Hematopoietic multipotent progenitor cell (in vitro differentiated cells): ENCODE measurements at regions not wholly inside any gene's neighbourhood (a gene's known extent, or its start where the extent isn't known, plus 50 kb on each side); places are given as distances from the start of the nearest gene placed in this dataset.
"Not testable (repeated sequence)": the region's sequence is repeated elsewhere in the genome, so short reads cannot be mapped to it uniquely, and the experiment has no call there.

Experiments used
- DNase-seq, 3 donors: peaks; one replicate each; pipeline ENCODE4 v3.0.0-alpha.2; 2011 to 2015; ENCODE audit warnings: low read depth in 2 of 3, low spot score in 2 of 3

DNA sequence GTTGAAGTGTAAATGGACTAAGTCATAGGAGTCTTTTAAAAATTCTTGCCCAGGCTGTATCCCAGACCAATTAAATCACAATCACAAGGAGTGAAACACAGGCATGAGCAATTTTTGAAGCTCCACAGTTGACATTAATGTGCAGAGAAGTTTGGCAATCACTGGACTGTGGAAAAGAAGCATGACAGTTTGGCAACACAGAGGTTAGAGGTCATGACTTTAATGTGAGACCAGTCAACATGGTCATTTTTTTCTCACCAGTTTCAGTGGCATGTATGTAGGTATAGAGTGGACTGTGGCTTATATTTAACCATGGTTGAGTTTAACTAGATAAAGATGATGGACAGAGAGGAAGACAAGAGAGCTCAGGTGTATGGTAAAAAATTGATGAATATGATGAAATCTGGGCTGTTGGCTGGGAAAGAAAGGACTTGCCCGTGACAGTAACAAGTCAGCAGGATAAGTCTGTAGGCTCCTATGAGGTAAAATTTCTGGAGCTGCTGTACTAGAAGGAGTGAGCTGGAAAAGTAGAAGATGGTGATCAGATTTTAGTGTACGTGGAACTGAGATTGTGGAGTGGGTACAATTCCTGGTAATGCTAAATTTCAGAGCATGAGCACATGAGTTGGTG, 432.2 kb upstream of the GHITM start:
- DNase-seq, result no peak

DNA sequence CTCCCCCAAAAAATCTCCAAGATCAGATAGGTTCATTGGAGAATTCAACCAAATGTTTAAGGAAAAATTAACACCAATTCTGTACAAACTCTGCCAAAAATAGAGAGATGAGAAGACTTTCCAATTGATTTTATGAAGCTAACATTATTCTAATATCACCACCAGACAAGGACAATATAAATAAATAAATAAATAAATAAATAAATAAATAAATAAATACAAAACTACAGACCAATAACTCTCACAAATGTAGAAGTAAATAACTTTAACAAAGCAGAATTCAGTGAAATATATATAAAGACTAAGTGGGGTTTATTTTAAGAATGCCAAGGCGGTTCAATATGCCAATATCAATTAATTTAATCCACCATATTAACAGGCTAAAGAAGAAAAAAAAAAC, 425.9 kb upstream of the GHITM start:
- no peak for DNase-seq

DNA sequence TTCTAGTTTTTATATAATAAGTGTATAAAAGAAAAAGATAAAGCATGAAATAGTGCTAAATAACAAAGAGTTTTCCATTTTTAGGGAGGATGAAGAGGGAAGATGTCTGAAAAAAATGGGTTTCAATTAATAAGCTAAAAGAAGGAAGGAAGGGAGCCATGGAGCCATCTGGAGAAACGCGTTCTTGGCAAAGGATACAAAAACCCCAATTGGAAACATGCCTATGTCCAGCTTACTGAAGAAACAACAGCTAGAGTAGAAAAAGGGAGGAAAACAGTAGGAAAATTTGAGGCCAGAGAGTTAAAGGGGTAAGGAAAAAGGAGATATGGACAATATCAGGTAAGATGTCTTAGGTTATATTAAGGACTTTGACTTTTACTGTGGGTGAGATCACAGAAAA, 416.2 kb upstream of the GHITM start:
- no peak for DNase-seq

DNA sequence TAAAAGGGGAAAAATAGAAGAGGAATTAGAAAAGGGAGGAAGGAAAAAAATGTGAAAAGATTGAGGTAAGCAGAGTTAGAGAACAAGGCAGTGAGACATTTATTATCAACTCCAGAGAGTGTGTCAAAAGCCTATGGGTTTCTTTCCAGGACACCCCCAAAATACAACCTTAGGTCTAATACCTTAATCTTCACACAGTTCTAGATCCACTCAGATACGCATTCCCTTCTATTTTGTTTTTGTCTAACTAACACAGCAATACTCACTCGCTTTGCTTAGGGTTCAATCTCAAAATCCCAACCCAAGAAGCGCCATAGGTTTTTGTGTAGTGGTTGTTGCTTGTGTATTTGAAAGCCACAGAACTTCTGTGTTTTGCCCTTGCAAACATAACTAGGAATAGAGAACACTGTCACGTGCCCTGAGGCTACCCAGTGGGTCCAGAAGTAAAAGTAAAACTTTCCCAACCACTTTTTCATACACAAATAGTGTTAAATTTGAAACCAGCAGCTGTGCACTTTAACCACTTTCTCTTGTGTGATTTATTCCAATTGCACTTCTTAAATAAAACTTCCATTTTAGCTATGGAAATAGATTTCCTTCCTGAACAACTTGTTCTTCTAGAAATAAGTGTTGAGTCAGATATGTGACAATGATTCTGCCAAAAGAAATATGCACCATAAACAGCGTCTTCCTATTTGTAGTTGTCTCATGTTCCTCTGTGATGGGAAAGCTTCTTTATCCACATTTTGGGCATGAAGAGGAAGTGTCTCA, 414.7 kb upstream of the GHITM start:
- no peak for DNase-seq

- no peak for DNase-seq
Observed at GRCh38 chr10:83725567-83725966, 413.7 kb upstream of the GHITM start.

GRCh38 chr10:83734278-83734677, 405.0 kb upstream of the GHITM start:
- no peak for DNase-seq

- DNase-seq, result no peak
Observed at GRCh38 chr10:83736008-83736407, 403.3 kb upstream of the GHITM start.

GRCh38 chr10:83750604-83751003, 388.7 kb upstream of the GHITM start:
- no peak for DNase-seq

DNA sequence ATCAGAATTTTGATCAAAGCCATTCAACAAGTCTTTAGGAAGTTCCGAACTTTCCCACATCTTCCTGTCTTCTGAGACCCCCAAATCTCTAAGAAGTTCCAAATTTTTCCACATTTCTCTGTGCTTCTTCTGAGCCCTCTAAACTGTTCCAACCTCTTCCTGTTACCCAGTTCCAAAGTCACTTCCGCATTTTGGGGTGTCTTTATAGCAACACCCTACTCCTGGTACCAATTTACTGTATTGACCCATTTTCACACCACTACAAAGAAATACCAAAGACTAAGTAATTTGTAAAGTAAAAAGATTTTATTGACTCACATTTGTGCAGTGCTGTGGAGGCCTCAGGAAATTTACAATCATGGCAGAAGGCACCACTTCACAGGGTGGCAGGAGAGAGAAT, 385.8 kb upstream of the GHITM start:
- no peak for DNase-seq

DNA sequence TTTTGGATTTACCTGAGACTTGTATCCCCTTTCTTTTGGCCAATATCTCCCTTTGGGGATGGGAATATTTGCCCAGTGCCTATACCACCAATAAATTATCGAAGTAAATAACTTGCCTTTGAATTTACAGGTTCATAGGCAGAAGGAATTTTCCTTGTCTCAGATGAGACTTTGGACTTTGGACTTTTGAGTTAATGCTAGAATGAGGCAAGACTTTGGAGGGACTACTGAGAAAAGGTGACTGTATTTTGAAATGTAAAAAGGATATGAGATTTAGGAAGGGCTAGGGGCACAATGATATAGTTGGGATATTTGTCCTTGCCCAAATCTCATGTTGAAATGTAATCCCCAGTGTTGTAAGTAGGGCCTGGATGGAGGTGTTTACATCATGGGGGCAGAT, 384.5 kb upstream of the GHITM start:
- DNase-seq, result no peak

DNA sequence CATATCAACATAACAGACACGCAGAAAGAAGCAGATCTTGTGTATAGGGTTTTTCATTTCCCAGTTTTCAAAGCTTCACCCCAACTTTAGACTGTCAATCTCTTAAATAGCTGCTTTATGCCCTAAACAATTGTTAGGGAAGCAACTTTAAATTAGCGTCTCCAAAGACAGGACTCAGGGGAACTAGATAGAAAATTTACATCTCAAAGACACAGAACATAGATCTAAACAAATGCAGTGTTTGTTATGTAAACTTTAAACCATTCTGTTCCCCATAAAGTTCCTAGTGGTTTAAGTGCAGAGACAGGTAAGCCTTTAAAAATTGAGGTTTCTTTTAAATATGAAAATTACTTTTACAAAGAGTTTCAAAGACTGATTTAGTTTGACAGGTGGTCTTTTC, 379.2 kb upstream of the GHITM start:
- DNase-seq, result no peak

GRCh38 chr10:83764666-83765065, 374.6 kb upstream of the GHITM start:
- DNase-seq, result no peak

GRCh38 chr10:83765731-83766130, 373.6 kb upstream of the GHITM start:
- no peak for DNase-seq

DNA sequence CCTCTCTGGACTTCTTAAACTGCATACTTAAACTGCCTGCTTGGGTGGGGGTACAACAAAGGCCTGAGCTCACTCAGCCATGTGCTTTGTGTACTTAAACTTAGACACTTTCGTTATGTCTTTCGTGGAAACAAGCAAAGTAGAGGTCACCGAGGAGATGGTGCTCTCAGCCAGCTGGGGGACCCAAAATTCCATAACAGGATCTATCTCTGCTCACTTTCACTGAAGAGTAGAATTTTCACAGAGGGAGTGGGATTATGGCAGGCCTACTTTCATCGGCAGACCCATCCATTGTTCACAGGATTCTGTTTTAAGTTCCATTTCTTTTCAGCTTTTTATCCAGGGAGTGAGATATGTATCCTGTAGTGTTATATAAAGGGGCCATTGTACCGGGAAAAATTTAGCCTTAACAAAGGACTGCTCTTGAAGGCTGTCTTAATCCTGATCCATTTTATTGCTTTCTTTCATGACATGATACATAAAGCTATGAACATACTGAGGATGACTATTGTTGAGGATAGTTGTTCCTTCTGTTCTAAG, 370.0 kb upstream of the GHITM start:
- DNase-seq, result no peak

- not testable (repeated sequence) for DNase-seq
Observed at GRCh38 chr10:83786701-83787100, 352.6 kb upstream of the GHITM start.

DNA sequence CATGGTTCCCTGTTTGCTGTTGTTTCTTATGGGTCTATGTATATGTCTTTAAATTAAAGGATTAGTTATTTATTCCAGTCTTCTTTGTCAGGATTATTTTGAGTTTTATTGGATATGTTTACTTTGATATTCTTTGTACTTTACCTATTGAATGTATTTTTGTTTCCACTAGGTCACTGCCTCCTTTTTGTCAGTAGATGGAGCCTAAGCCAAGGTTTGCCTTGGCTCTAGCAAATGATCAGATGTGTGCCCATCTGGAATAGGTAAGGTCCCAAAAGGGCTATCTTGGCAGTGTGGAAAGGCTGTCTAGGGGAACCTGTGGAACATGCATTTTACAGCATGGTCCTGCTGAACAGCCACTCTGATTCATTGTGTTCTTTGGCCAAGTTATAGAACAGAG, 337.3 kb upstream of the GHITM start:
- no peak for DNase-seq

DNA sequence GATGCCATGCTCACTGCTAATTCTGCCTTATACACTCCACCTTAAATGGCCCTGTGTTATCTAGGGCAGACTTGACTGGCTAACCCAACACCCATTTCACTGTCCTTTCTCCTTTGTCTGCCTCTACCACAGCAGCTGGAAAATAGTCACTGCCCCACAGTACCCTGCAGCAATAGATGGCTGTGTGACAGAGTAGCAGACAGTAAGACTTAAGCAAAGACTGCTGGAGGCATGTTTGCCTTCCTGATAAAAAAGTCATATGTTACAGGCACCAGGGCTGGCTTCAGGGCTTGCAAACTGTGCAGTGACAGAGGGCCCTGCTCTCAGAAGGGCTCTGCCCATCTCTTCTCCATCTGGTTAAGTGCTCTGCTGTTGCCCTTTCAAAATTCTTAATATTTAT, 332.6 kb upstream of the GHITM start:
- DNase-seq, result no peak

DNA sequence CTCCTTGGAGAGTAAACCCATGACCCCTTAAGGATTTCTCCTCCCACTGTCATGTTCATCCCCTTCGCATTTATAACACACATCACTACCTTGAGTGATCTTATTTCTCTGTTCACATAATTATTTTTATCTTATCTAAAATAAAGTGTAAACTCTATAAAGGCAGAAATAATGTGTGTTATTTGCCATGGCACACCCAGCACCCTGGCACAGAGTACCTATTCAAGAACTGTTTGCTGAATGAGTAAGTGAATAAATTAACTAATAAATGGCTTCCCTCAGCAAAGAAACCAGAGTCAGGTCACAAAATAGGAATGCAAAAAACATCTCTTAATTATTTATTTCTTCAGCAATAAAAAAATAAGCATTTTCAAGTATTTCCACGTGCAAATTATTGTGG, 330.3 kb upstream of the GHITM start:
- no peak for DNase-seq

- DNase-seq, result no peak
Observed at GRCh38 chr10:83816942-83817341, 322.4 kb upstream of the GHITM start.

DNA sequence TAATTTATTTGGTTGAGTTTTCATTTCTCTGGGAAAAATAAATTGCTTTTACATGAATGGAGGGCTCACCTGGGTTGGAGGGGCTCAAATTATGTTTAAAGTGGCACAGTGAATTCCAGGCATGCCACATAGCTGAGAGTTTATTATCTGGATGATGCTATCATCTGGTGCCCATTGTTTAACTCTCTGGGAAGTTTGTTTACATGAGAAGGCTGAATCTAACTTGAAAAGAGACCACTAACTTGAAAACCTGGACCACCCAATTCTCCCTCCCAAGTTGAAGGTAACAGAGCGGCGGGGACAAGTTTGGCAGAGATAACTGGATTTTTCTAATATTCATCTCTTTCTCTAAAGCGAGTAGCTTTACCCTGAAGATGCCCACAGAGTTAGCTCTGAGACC, 321.5 kb upstream of the GHITM start:
- no peak for DNase-seq

GRCh38 chr10:83819609-83820008, 319.7 kb upstream of the GHITM start:
- DNase-seq, result no peak

DNA sequence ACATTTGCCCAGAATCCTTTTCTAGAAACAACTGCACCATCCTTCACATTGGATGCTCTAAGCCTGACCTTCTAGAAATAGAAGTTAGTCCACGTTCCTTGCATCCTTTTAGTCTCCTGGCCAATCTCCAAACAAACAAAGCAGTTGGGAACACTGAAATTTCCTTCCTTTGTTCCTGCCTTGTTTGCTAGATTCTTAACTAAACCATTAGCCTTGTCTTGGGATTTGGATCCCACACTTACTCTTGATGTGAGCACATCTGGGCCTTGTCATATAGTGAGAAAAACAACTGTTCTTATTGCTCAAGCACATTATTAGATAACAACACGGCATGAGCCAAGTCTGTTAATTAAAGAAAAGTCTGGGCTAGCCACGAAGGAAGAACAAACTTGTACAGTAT, 319.3 kb upstream of the GHITM start:
- no peak for DNase-seq
